Sigmoid colon (tissue), 6 donors: ENCODE measurements at regions not wholly inside any gene's neighbourhood (a gene's known extent, or its start where the extent isn't known, plus 50 kb on each side); places are given as distances from the start of the nearest gene placed in this dataset.

Source experiments
- DNase-seq: peaks from one replicate; pipeline ENCODE4 v3.0.0-alpha.2; 2019
- H3K27ac ChIP-seq, 4 donors: fragments of 200-600 bp; sonication (generic); one replicate each; pipeline ENCODE4 v1.5.1; 2016 to 2019; ENCODE audit warnings: mild to moderate bottlenecking in 1 of 4
- H3K27me3 ChIP-seq, 3 donors: fragments of 200-600 bp; sonication (generic); one replicate each; pipeline ENCODE4 v1.5.1; 2019; ENCODE audit warnings: mild to moderate bottlenecking in 1 of 3
- H3K36me3 ChIP-seq, 4 donors: fragments of 200-600 bp; sonication (generic); one replicate each; pipeline ENCODE4 v1.5.1; 2016 to 2019
- H3K4me1 ChIP-seq, 4 donors: fragments of 200-600 bp; sonication (generic); one replicate each; pipeline ENCODE4 v1.5.1; 2017 to 2019
- H3K4me3 ChIP-seq, 4 donors: fragments of 200-600 bp; sonication (generic); one replicate each; pipeline ENCODE4 v1.5.1; 2017 to 2019; ENCODE audit warnings: mild to moderate bottlenecking in 2 of 4, moderate library complexity in 1 of 4
- H3K9me3 ChIP-seq, 4 donors: fragments of 200-600 bp in 3 of 4; sonication (generic) in 3 of 4; one replicate each; pipeline versions ENCODE4 v1.5.1 to v1.6.1; 2013 to 2019
- CTCF ChIP-seq, 4 experiments: fragments of 450-650 bp in 3 of 4; fragments of 200-600 bp in 1 of 4; IDR thresholded peaks; one replicate each; pipeline ENCODE4 v1.5.1; 2016 to 2019; ENCODE audit warnings: antibody characterized with exemption in 4 of 4, mild to moderate bottlenecking in 3 of 4, moderate library complexity in 2 of 4
- EP300 ChIP-seq, 4 donors: sonication (generic); formaldehyde crosslinking; IDR thresholded peaks; one replicate each; pipeline ENCODE4 v1.6.1; 2017; ENCODE audit warnings: antibody characterized with exemption in 4 of 4
- POLR2A ChIP-seq, 2 donors: fragments of 450-650 bp; IDR thresholded peaks; one replicate each; pipeline ENCODE4 v1.6.1; 2016; ENCODE audit warnings: antibody characterized with exemption in 2 of 2, mild to moderate bottlenecking in 2 of 2, moderate library complexity in 2 of 2
- POLR2AphosphoS5 ChIP-seq, 4 donors: sonication (generic); formaldehyde crosslinking; IDR thresholded peaks; one replicate each; pipeline ENCODE4 v1.6.1; 2017; ENCODE audit warnings: antibody characterized with exemption in 4 of 4
- WGBS, 2 donors: extraction: QIAGEN DNeasy Blood & Tissue Kit; methylation state at CpG; one replicate each; pipeline ENCODE4 v1.1.7; 2013; 5-methylcytosine and 5-hydroxymethylcytosine counted together
- intact Hi-C: fragments of 100-400 bp; cut with DNase I; formaldehyde crosslinking; loops from one replicate; pipeline ENCODE4 v1.15.1; 2023
- donor health status: healthy with polysubstance abuse.
- donor health status: healthy.

GRCh38 chr7:115198143-115198542 lies 276.2 kb downstream of the MDFIC start:
- H3K4me3 ChIP-seq, result no peak overlapping the region
- no peak overlapping the region for H3K27ac ChIP-seq
- intact Hi-C loops, result no loop called here
- no peak for DNase-seq
- no peaks in the 10 kb centered on the region for H3K9me3 ChIP-seq
- H3K36me3 ChIP-seq, result no peaks in the 10 kb centered on the region
- H3K4me1 ChIP-seq, result no peaks in the 10 kb centered on the region
- TF ChIP-seq CTCF (IDR thresholded peaks at IDR 0.05), result no peak
- no peak for TF ChIP-seq POLR2A (IDR thresholded peaks at IDR 0.05)
- no peak for TF ChIP-seq POLR2AphosphoS5 (IDR thresholded peaks at IDR 0.05)
- no peak for TF ChIP-seq EP300 (IDR thresholded peaks at IDR 0.05)
- H3K27me3 ChIP-seq, result no peaks in the 10 kb centered on the region
- 92 to 93% methylated on average over 3 of the region's 3 CpGs for WGBS, 2 donors

DNA sequence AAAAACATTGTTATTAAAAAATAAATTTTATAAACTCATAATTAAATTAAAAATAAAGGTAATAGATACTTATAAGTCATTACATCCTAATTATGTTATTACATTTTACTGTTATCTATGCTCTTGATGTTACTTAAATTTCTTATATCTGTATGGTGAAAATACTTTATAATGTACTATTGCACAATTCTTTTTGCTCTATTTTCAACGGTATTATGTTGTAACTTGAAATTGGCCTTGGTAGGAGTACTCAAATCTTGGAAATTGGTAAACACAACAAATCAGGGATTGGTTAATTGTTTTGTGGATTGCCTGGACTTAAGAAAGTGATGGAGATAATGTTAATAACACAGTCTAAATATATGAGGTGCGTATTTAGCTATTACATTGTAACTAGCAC lies 273.3 kb downstream of the MDFIC start:
- H3K4me1 ChIP-seq, result no peaks in the 10 kb centered on the region
- intact Hi-C loops, result no loop called here
- WGBS, 2 donors, result 82 to 89% methylated on average over 2 of the region's 2 CpGs
- TF ChIP-seq EP300 (IDR thresholded peaks at IDR 0.05), result no peak
- no peak for TF ChIP-seq POLR2A (IDR thresholded peaks at IDR 0.05)
- no peak for TF ChIP-seq CTCF (IDR thresholded peaks at IDR 0.05)
- TF ChIP-seq POLR2AphosphoS5 (IDR thresholded peaks at IDR 0.05), result no peak
- no peaks in the 10 kb centered on the region for H3K36me3 ChIP-seq
- no peaks in the 10 kb centered on the region for H3K9me3 ChIP-seq
- no peaks in the 10 kb centered on the region for H3K27me3 ChIP-seq
- no peak overlapping the region for H3K27ac ChIP-seq
- no peak overlapping the region for H3K4me3 ChIP-seq
- no peak for DNase-seq

GRCh38 chr7:115191526-115191925 lies 269.6 kb downstream of the MDFIC start:
- H3K27me3 ChIP-seq, result no peaks in the 10 kb centered on the region
- 17 to 56% methylated on average over 2 of the region's 2 CpGs for WGBS, 2 donors

DNA sequence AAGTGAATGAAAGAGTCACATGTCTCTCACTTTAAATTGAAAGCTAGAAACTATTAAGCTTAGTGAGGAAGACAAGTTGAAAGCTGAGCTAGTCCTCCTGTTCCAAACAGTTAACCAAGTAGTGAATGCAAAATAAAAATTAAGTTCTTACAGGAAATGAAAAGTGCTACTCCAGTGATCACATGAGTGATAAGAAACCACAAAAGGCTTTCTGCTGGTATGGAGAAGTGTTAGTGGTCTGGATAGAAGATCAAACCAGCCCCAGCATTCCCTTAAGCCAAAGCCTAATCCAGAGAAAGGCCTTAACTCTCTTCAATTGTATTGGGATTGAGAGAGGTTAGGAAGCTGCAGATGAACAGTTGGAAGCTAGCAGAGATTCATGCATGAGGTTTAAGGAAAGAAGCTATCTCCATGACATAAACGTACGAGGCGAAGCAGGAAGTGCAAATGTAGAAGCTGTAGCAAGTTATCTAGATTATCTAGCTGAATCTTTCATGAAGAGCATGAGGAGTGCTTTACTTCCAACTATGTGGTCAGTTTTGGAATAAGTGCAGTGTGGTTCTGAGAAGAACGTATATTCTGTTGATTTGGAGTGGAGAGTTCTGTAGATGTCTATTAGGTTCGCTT lies 261.6 kb downstream of the MDFIC start:
- no peak for DNase-seq
- 70 to 88% methylated on average over 5 of the region's 5 CpGs for WGBS, 2 donors
- no peaks in the 10 kb centered on the region for H3K9me3 ChIP-seq
- H3K4me3 ChIP-seq, result no peak overlapping the region
- H3K36me3 ChIP-seq, result no peaks in the 10 kb centered on the region
- intact Hi-C loops, result no loop called here
- peaks cover 0 to 11% (median 10%) of the 10 kb centered on the region in 4 donors for H3K4me1 ChIP-seq
- no peak for TF ChIP-seq POLR2AphosphoS5 (IDR thresholded peaks at IDR 0.05)
- no peak for TF ChIP-seq CTCF (IDR thresholded peaks at IDR 0.05)
- no peak for TF ChIP-seq EP300 (IDR thresholded peaks at IDR 0.05)
- TF ChIP-seq POLR2A (IDR thresholded peaks at IDR 0.05), result no peak
- H3K27ac ChIP-seq, result no peak overlapping the region
- no peaks in the 10 kb centered on the region for H3K27me3 ChIP-seq

More at GRCh38 chr7:115191526-115191925, 269.6 kb downstream of the MDFIC start:
- intact Hi-C loops, result no loop called here
- no peaks in the 10 kb centered on the region for H3K9me3 ChIP-seq
- no peaks in the 10 kb centered on the region for H3K36me3 ChIP-seq
- no peaks in the 10 kb centered on the region for H3K4me1 ChIP-seq
- no peak overlapping the region for H3K27ac ChIP-seq
- no peak overlapping the region for H3K4me3 ChIP-seq
- TF ChIP-seq EP300 (IDR thresholded peaks at IDR 0.05), result no peak
- TF ChIP-seq CTCF (IDR thresholded peaks at IDR 0.05), result no peak
- TF ChIP-seq POLR2A (IDR thresholded peaks at IDR 0.05), result no peak
- no peak for DNase-seq

DNA sequence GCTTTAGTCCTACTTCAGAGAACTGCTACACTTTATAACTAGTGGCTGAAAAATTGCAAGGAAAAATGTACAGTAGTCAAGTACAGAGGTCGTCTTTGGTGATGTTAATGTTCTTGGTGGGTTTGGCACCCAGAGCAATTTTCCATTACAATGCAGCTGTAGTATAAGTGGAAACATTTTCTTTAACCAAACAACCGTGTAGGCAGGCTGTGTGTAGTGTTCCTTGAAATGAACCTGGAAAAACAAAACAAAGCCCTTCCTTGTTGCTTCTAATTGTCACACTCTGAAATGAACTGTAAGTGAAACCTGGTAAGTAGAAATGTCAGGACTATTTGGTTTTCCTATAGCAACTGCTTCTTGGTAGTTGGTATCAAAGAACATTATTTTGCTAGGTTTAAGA lies 256.9 kb downstream of the MDFIC start:
- peak overlapping the region in 2 of 4 donors; percentile 31 to 44 for H3K27ac ChIP-seq
- no peak for DNase-seq
- no peaks in the 10 kb centered on the region for H3K27me3 ChIP-seq
- intact Hi-C loops, result no loop called here
- TF ChIP-seq POLR2AphosphoS5 (IDR thresholded peaks at IDR 0.05) (no peak), POLR2A (IDR thresholded peaks at IDR 0.05) (no peak), CTCF (IDR thresholded peaks at IDR 0.05) (no peak), EP300 (IDR thresholded peaks at IDR 0.05) (no peak)
- no peaks in the 10 kb centered on the region for H3K9me3 ChIP-seq
- peaks cover 0 to 29% (median 15%) of the 10 kb centered on the region in 4 donors for H3K4me1 ChIP-seq
- no peaks in the 10 kb centered on the region for H3K36me3 ChIP-seq
- H3K4me3 ChIP-seq, result no peak overlapping the region
- WGBS, 2 donors, result 7 to 22% methylated on average over 2 of the region's 2 CpGs
